Endothelial cell (in vitro differentiated cells): ENCODE measurements at regions not wholly inside any gene's neighbourhood (a gene's known extent, or its start where the extent isn't known, plus 50 kb on each side); places are given as distances from the start of the nearest gene placed in this dataset.

ENCODE experiments used
- DNase-seq: peaks from one replicate; pipeline ENCODE4 v3.0.0; 2021; ENCODE audit warnings: low spot score
- H3K27ac Mint-ChIP-seq: one replicate; pipeline ENCODE4 v1.8.0; 2021; ENCODE audit warnings: mixed read lengths, inconsistent platforms; ENCODE audit not compliant: unreplicated experiment
- H3K27me3 Mint-ChIP-seq: one replicate; pipeline ENCODE4 v1.8.0; 2021; ENCODE audit warnings: mild to moderate bottlenecking, moderate library complexity, mixed read lengths, inconsistent platforms; ENCODE audit not compliant: unreplicated experiment
- H3K36me3 Mint-ChIP-seq: one replicate; pipeline ENCODE4 v1.8.0; 2021; ENCODE audit warnings: mild to moderate bottlenecking, low read depth, mixed read lengths, inconsistent platforms; ENCODE audit not compliant: unreplicated experiment
- H3K4me1 Mint-ChIP-seq: one replicate; pipeline ENCODE4 v1.8.0; 2021; ENCODE audit warnings: mild to moderate bottlenecking, mixed read lengths, inconsistent platforms; ENCODE audit not compliant: unreplicated experiment
- H3K4me3 Mint-ChIP-seq: one replicate; pipeline ENCODE4 v1.8.0; 2021; ENCODE audit warnings: mild to moderate bottlenecking, mixed read lengths, inconsistent platforms; ENCODE audit not compliant: unreplicated experiment
- H3K9me3 Mint-ChIP-seq: one replicate; pipeline ENCODE4 v1.8.0; 2021; ENCODE audit warnings: mixed read lengths, inconsistent platforms; ENCODE audit not compliant: unreplicated experiment
- TF ChIP-seq, protein P1 (sequence below): fragments of 200-600 bp; sonication (generic); IDR thresholded peaks from one replicate; pipeline ENCODE4 v1.5.0; 2021; ENCODE audit warnings: antibody characterized with exemption; ENCODE audit not compliant: unreplicated experiment

- Mint-ChIP-seq H3K36me3 (no peaks in the 10 kb centered on the region), H3K4me3 (no peak overlapping the region), H3K27me3 (peaks cover 6% of the 10 kb centered on the region), H3K4me1 (peaks cover 5% of the 10 kb centered on the region), H3K9me3 (no peaks in the 10 kb centered on the region), H3K27ac (no peak overlapping the region)
- DNase-seq = no peak
- TF ChIP-seq, protein P1, sequence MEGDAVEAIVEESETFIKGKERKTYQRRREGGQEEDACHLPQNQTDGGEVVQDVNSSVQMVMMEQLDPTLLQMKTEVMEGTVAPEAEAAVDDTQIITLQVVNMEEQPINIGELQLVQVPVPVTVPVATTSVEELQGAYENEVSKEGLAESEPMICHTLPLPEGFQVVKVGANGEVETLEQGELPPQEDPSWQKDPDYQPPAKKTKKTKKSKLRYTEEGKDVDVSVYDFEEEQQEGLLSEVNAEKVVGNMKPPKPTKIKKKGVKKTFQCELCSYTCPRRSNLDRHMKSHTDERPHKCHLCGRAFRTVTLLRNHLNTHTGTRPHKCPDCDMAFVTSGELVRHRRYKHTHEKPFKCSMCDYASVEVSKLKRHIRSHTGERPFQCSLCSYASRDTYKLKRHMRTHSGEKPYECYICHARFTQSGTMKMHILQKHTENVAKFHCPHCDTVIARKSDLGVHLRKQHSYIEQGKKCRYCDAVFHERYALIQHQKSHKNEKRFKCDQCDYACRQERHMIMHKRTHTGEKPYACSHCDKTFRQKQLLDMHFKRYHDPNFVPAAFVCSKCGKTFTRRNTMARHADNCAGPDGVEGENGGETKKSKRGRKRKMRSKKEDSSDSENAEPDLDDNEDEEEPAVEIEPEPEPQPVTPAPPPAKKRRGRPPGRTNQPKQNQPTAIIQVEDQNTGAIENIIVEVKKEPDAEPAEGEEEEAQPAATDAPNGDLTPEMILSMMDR = no peak
These were observed 169.0 kb upstream of the BCL6 start for GRCh38 chr3:187914231-187914630.

DNA sequence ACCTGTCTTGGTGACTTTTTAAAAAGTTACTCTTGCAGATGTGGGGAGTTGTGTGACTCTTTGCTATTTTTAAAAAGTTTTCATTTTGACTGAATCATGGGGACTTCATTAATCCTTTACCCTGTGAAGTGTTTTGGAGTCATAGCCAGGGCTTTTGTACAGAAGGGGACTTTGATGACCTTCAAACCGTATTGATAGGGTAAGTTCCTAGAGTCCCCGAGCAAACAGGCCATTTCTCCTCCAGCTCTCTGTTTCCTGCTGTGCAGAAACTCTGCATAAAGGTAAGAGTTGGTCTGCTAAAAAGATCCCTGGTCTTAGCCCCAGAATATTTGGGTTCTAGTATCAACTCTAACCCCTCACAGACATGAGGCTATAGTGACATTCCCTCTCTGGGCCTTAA, 170.8 kb upstream of the BCL6 start:
- H3K4me3 Mint-ChIP-seq = no peak overlapping the region
- TF ChIP-seq, protein P1 = no peak
- H3K36me3 Mint-ChIP-seq = no peaks in the 10 kb centered on the region
- peaks cover 5% of the 10 kb centered on the region for H3K4me1 Mint-ChIP-seq
- H3K9me3 Mint-ChIP-seq = no peaks in the 10 kb centered on the region
- no peak for DNase-seq
- H3K27ac Mint-ChIP-seq = no peak overlapping the region
- peaks cover 6% of the 10 kb centered on the region for H3K27me3 Mint-ChIP-seq

DNA sequence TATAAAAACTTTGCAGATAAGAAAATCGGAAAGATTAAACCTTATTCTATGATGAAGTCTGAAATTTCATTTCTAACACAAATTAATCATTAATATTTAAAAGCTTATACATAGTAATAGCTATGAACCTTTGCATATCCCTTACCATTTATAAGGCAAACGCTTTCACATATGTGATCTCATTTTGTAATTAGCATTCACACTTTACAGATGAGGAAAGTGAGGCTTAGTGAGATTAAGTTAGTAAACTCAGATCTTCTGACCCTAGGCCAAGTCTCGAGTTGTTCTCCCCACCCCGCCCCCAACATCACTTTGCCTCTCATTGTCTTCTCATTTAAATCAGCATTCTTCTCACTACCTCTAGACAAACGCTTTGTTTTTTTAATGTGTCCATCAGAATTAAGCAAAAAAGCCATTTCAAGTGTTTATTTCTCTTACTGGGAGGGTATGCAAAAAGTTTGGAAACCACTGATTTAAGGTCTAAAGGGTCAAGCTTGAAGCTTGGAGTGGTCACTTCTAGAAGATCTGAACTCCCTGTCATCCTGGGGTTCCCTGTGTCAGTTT, 172.9 kb upstream of the BCL6 start:
- Mint-ChIP-seq H3K27me3 (peaks cover 3% of the 10 kb centered on the region), H3K4me1 (peaks cover 5% of the 10 kb centered on the region), H3K4me3 (no peak overlapping the region), H3K27ac (no peak overlapping the region), H3K9me3 (no peaks in the 10 kb centered on the region), H3K36me3 (no peaks in the 10 kb centered on the region)
- TF ChIP-seq, protein P1 = no peak
- DNase-seq = no peak

DNA sequence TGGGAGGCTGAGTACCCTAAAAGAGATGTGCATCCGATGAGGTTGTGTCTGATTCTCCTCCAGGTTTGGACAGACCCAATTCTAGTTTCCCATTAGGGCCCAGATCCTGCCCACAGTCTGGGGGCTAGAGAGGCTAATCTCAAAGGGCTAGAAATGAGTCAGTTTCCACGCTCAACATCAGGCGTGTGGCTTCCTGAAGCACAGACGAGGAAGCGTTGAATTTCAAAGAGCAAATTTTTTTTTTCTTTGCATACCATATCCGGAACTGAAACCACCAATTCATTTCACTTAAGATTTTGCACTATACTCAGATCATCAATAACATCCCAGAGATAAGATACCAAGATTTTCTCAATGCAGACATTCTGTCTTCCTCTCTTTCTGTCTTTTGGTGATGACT, 173.8 kb upstream of the BCL6 start:
- TF ChIP-seq, protein P1 = no peak
- no peaks in the 10 kb centered on the region for H3K36me3 Mint-ChIP-seq
- H3K27ac Mint-ChIP-seq = no peak overlapping the region
- no peak overlapping the region for H3K4me3 Mint-ChIP-seq
- peaks cover 5% of the 10 kb centered on the region for H3K4me1 Mint-ChIP-seq
- H3K9me3 Mint-ChIP-seq = no peaks in the 10 kb centered on the region
- no peak for DNase-seq
- H3K27me3 Mint-ChIP-seq = peaks cover 5% of the 10 kb centered on the region

DNA sequence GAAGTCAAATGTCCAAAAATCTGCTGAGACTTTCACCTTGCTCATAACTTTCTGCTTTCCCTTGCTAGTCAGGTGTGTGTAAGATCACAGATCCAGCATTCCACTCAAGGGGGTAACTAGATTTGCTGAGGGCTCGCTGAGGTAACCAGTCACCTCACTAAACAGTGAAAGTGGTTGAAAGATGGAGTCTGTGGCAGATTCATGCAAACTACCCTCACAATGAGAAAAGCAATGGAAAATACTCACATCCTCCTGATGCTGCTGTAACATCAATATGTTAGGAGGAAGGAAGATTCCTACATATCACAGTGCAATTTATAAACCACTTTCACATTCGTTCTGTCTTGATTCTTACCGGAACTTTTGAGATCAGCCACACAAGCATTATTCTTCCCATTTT, 174.3 kb upstream of the BCL6 start:
- TF ChIP-seq, protein P1 = no peak
- Mint-ChIP-seq H3K9me3 (no peaks in the 10 kb centered on the region), H3K4me1 (peaks cover 5% of the 10 kb centered on the region), H3K36me3 (no peaks in the 10 kb centered on the region), H3K27me3 (peaks cover 5% of the 10 kb centered on the region), H3K27ac (no peak overlapping the region), H3K4me3 (no peak overlapping the region)
- no peak for DNase-seq
